HL-60 (cell line): ENCODE measurements at regions not wholly inside any gene's neighbourhood (a gene's known extent, or its start where the extent isn't known, plus 50 kb on each side); places are given as distances from the start of the nearest gene placed in this dataset.

ENCODE experiments used
- POLR2AphosphoS5 ChIP-seq: IDR thresholded peaks from 2 replicates; pipeline ENCODE4 v1.6.1; 2012; ENCODE audit warnings: low read depth
- SPI1 ChIP-seq: IDR thresholded peaks from 2 replicates; pipeline ENCODE4 v1.6.1; 2012; ENCODE audit warnings: low read depth, mild to moderate bottlenecking, borderline replicate concordance
- TF ChIP-seq, protein P1 (sequence below): IDR thresholded peaks from one replicate; pipeline ENCODE4 v1.5.1; 2011; ENCODE audit warnings: low read length, control low read depth, inconsistent platforms; ENCODE audit not compliant: insufficient read depth

DNA sequence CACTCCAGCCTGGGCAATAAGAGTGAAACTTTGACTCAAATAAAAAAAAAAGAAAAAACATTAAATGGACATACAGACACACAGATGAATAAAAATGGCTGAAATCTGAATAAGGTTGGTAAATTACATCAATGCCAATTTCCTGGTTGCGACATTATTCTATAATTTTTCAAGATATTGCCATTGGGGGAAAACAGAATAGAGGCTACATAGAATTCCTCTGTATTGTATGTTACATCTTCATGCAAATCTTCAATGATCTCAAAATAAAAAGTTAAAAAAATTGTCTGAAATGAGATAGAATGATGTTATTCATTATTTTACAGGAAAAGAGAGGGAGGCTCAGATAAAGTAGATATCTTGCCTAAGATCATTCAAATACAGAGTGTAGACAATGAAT, 234.0 kb downstream of the SDHAF3 start:
- TF ChIP-seq POLR2AphosphoS5 (no peak), SPI1 (no peak)
- TF ChIP-seq, protein P1, sequence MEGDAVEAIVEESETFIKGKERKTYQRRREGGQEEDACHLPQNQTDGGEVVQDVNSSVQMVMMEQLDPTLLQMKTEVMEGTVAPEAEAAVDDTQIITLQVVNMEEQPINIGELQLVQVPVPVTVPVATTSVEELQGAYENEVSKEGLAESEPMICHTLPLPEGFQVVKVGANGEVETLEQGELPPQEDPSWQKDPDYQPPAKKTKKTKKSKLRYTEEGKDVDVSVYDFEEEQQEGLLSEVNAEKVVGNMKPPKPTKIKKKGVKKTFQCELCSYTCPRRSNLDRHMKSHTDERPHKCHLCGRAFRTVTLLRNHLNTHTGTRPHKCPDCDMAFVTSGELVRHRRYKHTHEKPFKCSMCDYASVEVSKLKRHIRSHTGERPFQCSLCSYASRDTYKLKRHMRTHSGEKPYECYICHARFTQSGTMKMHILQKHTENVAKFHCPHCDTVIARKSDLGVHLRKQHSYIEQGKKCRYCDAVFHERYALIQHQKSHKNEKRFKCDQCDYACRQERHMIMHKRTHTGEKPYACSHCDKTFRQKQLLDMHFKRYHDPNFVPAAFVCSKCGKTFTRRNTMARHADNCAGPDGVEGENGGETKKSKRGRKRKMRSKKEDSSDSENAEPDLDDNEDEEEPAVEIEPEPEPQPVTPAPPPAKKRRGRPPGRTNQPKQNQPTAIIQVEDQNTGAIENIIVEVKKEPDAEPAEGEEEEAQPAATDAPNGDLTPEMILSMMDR, result no peak
